Non-pigmented ciliary epithelial cell (primary cell): ENCODE measurements at regions not wholly inside any gene's neighbourhood (a gene's known extent, or its start where the extent isn't known, plus 50 kb on each side); places are given as distances from the start of the nearest gene placed in this dataset.

Source experiments
- DNase-seq: peaks from one replicate; pipeline ENCODE4 v3.0.0-alpha.2; 2010; ENCODE audit warnings: low read depth

GRCh38 chr3:137204409-137204808 lies 246.6 kb downstream of the IL20RB start:
- DNase-seq = no peak

- DNase-seq = no peak
Measured at GRCh38 chr3:137205394-137206045, 247.7 kb downstream of the IL20RB start.

- no peak for DNase-seq
Measured at GRCh38 chr3:137207616-137208015, 249.8 kb downstream of the IL20RB start.

- no peak for DNase-seq
Measured at GRCh38 chr3:137217733-137218132, 259.9 kb downstream of the IL20RB start.

GRCh38 chr3:137219801-137220445 lies 262.1 kb downstream of the IL20RB start:
- DNase-seq = no peak

GRCh38 chr3:137222736-137223225 lies 265.0 kb downstream of the IL20RB start:
- no peak for DNase-seq

- DNase-seq = no peak
Measured at GRCh38 chr3:137224464-137224863, 266.7 kb downstream of the IL20RB start.

GRCh38 chr3:137242836-137243400 lies 285.1 kb downstream of the IL20RB start:
- DNase-seq = no peak

- no peak for DNase-seq
Measured at GRCh38 chr3:137246491-137246890, 288.7 kb downstream of the IL20RB start.

- no peak for DNase-seq
Measured at GRCh38 chr3:137249311-137249940, 291.6 kb downstream of the IL20RB start.

- DNase-seq = no peak
Measured at GRCh38 chr3:137259089-137259488, 301.3 kb downstream of the IL20RB start.

GRCh38 chr3:137259701-137260100 lies 301.9 kb downstream of the IL20RB start:
- no peak for DNase-seq

- no peak for DNase-seq
Measured at GRCh38 chr3:137264071-137264820, 306.5 kb downstream of the IL20RB start.

GRCh38 chr3:137264843-137265330 lies 307.1 kb downstream of the IL20RB start:
- DNase-seq = no peak

GRCh38 chr3:137282871-137283270 lies 325.1 kb downstream of the IL20RB start:
- DNase-seq = no peak

GRCh38 chr3:137285924-137286323 lies 328.1 kb downstream of the IL20RB start:
- DNase-seq = no peak

GRCh38 chr3:137293086-137293485 lies 335.3 kb downstream of the IL20RB start:
- no peak for DNase-seq

GRCh38 chr3:137294139-137294538 lies 336.4 kb downstream of the IL20RB start:
- DNase-seq = no peak

GRCh38 chr3:137294839-137295238 lies 337.1 kb downstream of the IL20RB start:
- no peak for DNase-seq

GRCh38 chr3:137295336-137295735 lies 337.6 kb downstream of the IL20RB start:
- DNase-seq = no peak

GRCh38 chr3:137296116-137296515 lies 338.3 kb downstream of the IL20RB start:
- DNase-seq = no peak

- no peak for DNase-seq
Measured at GRCh38 chr3:137297770-137298169, 340.0 kb downstream of the IL20RB start.
